GM18870 (cell line): ENCODE measurements at regions not wholly inside any gene's neighbourhood (a gene's known extent, or its start where the extent isn't known, plus 50 kb on each side); places are given as distances from the start of the nearest gene placed in this dataset.

Experiments
- ATAC-seq: cut with Tn5 transposase; IDR thresholded peaks from one replicate; pipeline ENCODE4 v1.9.1; 2021; ENCODE audit warnings: moderate library complexity; ENCODE audit not compliant: unreplicated experiment

DNA sequence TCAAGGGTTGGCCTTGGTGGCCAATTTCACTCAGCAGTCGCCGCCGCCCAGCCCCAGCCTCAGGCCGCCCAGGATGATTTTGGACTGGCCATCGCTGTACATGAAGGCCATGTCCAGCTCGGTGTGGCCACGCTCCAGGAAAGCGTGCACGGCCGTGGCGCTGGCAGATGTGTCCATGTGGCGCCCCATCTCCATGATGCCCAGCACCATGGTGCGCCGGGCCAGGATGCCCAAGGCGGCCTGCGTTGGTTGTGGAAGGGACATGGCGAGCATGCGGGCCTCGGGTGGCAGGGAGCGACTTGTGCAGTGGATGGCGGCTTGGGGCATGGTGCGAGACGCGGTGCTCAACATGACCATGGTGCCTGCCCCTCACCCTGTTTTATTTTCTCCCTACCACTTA is 55.4 kb downstream of the ZCCHC12 start:
- no peak for ATAC-seq

DNA sequence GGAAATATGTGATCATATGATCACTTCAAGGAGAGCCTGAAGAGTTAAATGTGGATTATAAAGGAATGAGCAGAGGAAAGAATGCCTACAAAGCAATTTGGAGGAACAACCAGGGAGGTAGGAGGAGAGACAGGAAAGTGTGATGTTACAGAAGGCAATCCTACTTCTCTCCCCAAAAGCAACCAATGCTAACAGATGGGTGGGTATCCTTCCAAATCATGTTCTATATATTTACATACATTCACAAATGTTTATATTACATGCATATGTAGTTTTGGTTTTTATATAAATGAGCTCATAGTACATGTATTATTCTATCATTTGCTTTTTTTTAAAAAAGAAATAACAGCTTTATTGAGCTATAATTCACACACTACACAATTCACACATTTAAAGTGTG is 56.0 kb downstream of the ZCCHC12 start:
- no peak for ATAC-seq

DNA sequence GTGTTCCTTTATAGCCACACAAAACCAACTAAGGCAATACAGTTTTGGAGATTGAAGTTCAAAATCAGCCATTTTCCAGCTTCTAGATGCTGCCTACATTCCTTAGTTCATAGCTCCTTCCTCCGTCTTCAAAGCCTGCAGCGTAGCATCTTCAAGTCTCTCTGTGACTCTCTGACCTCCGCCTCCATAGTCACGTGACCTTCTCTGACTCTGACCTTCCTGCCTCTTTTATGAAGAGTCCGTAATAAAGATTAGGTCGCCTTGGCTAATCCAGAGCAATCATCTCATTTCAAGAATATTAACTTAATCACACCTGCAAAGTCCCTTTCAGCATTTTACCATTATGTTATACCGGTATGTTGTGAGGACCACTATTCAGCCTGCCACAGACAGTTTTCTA is 60.4 kb downstream of the ZCCHC12 start:
- no peak for ATAC-seq

DNA sequence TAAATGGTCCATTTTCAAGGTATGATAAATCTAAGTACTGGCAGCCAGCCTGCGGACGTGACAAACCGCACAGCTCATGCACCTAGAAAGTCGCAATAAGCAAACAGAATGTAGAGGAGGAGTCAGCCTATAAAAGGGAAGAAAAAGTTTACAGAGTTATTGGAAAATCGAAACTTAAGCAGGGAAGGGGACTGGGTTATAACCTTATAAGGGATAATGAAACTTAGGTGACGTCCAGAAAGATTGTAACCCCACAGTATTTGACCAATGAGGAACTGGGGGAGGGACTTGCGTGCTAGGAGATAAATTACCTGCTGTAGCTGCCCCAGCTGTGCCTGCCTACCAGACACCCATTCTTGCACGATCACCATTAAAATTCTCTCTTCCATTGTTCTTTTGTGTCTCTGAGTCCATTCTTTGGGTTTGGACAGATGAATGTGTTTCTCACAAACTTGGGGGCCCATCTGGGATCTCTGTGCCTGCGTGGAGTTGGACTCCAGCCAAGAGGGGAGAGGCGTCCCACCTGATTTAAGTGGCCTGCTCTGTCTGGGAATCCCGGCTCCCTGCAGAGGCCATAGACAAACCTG is 61.0 kb downstream of the ZCCHC12 start:
- ATAC-seq, result no peak

DNA sequence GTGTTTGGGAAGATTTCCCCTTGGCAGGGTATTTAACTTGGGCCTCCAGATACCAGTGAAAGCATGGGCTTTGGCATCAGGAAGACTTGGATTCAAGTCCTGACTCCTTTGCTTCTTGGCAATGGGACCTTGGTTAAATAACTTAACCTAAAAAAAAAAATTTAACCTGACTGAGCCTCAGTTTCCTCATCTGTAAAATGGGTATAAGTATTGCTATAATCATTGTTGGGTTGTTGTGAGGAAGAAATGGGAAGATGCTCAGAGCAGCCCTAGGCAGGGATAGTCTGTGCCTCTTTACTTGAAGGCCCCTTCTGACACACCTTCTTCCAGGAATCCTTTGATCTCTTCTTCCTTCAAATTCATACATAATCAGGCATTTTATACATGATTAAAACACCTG is 70.3 kb downstream of the ZCCHC12 start:
- ATAC-seq, result no peak

DNA sequence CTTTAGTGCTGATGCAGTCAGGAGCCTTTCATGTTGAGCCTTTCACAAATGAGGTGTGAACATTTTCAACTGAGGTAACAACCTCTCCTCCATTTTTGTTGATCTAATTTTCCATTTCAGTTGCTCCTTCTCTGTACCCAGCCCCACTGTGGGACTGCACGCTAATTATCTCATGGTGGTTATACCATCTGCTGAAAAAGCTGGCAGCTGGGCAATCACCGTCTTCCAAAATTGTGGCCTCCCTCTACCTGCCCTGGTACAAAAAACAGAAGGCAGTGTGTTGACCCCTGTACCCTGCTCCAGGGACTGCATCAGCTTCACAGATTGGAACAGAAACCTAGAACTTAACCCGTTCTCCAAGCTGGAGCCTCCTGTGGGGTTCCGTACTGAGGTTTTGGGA is 72.4 kb upstream of the LONRF3 start:
- ATAC-seq, result no peak

DNA sequence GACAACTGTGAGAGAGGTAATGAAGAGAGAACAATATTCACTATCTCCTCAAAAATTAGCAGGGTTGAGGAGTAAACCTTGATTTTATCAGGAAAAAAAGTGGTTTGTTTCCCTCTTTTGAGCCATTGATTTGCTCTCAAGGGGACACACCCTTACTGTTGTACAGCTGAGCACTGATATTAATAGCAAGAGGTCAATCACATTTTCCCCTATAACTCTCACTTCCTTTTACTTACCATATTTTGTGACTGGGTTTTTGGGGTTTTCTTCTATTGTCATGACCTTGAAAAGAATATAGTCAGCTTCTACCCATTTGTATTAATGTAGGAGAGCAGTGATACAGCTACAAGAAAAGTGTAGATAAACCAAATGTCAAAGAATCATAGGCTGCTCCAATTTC is 70.2 kb upstream of the LONRF3 start:
- ATAC-seq, result peak; percentile 67

DNA sequence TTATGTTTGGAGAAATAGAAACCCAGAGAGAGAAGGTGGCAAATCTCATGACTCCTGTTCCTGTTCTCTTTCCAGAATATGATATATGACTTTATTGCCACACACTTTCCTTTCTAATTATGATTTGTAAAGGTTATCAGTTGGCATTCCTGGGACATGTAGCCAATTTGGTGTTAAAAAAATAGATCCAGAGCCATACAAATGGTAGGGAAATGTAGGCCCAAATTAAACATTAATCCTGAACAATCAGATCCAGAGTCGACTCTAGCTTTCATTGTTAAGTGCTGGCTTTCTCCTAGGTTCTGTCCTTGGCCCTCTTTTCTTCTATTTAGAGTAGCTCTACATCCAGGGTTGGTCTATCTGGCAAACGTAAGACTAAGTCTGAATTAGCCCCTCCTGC is 69.8 kb upstream of the LONRF3 start:
- no peak for ATAC-seq
